ENCODE measurements at regions not wholly inside any gene's neighbourhood (a gene's known extent, or its start where the extent isn't known, plus 50 kb on each side); places are given as distances from the start of the nearest gene placed in this dataset.

DNA sequence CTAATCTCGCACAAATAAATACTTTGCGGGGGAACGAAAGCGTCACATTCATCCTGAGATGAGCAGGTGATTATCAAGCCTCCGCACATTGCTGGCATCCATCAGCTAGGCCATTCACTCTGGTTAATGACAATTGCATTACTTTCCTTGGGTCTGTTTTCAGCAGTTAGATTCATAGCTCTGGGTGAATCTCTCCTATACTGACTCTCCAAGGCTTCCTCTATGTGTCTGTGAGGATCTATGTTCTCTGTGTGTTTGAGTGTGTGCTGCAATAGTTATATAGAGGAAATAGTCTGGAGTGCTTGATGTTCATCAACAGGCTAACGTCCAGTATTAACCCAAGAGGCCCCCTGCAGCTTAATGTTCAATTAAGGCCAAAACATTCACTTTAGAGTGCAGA is 133.0 kb upstream of the CTTNBP2NL start:
- H3K27ac Mint-ChIP-seq (ENCODE audit: low read depth) = no peak overlapping the region
- DNase-seq (ENCODE audit: low spot score in 2 of 2) = no peak
- H3K27me3 Mint-ChIP-seq = peaks cover 16% of the 10 kb centered on the region
- H3K9me3 Mint-ChIP-seq = no peaks in the 10 kb centered on the region
- H3K4me3 Mint-ChIP-seq = no peak overlapping the region
- no peak for ATAC-seq (replicated peaks; ENCODE audit: extremely low read depth, poor library complexity, severe bottlenecking)
- no peaks in the 10 kb centered on the region for H3K4me1 Mint-ChIP-seq
- no peaks in the 10 kb centered on the region for H3K36me3 Mint-ChIP-seq (ENCODE audit: insufficient read depth)

DNA sequence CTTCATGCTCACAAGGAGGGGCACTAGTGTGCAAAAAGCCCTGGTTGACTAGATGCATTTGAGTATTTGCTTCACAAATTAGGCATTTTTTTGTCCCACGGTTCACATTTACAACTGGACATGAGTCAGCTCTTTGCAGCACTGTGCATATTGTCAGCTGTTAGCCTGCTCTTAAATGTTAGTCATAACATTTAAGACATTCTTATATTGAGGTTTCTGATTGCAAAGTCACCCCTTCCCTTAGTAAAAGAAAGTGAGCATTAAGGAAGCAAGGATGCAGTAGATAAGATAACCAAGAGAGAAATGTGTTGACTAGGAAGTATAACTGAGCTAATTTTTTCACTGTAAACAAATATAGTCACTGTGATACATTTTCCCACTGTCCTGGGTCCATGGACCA is 132.6 kb upstream of the CTTNBP2NL start:
- Mint-ChIP-seq H3K9me3 (no peaks in the 10 kb centered on the region), H3K4me1 (no peaks in the 10 kb centered on the region), H3K27me3 (peaks cover 16% of the 10 kb centered on the region), H3K27ac (ENCODE audit: low read depth) (no peak overlapping the region), H3K36me3 (ENCODE audit: insufficient read depth) (no peaks in the 10 kb centered on the region), H3K4me3 (no peak overlapping the region)
- DNase-seq (ENCODE audit: low spot score in 2 of 2) (no peak), ATAC-seq (replicated peaks; ENCODE audit: extremely low read depth, poor library complexity, severe bottlenecking) (no peak)

- DNase-seq (ENCODE audit: low spot score in 2 of 2) (no peak), ATAC-seq (replicated peaks; ENCODE audit: extremely low read depth, poor library complexity, severe bottlenecking) (no peak)
- H3K9me3 Mint-ChIP-seq = no peaks in the 10 kb centered on the region
- H3K27me3 Mint-ChIP-seq = peaks cover 16% of the 10 kb centered on the region
- H3K36me3 Mint-ChIP-seq (ENCODE audit: insufficient read depth) = no peaks in the 10 kb centered on the region
- H3K4me3 Mint-ChIP-seq = no peak overlapping the region
- H3K4me1 Mint-ChIP-seq = no peaks in the 10 kb centered on the region
- H3K27ac Mint-ChIP-seq (ENCODE audit: low read depth) = no peak overlapping the region
Observed at GRCh38 chr1:112264010-112264409, 132.0 kb upstream of the CTTNBP2NL start.

DNA sequence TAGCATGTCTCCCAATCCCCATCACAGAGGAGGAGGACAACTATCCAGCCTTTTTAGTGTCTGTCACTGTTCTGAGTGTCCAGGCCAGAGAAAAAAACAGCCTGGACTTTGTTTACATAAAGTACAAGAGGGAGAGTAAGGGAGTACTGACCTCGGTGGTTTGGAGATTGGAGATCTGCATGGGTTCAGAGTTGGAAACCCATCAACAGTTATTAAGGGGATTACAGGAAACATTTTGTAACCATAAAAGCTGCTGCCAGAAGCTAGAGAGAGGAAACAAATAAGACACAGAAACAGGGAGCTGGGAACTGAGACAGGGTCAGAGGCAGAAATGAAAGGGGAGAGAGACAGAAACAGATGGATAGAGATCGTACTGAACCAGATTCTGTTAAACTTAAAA is 131.5 kb upstream of the CTTNBP2NL start:
- no peak for ATAC-seq (replicated peaks; ENCODE audit: extremely low read depth, poor library complexity, severe bottlenecking)
- Mint-ChIP-seq H3K9me3 (no peaks in the 10 kb centered on the region), H3K27ac (ENCODE audit: low read depth) (no peak overlapping the region), H3K27me3 (peaks cover 16% of the 10 kb centered on the region), H3K4me1 (no peaks in the 10 kb centered on the region), H3K4me3 (no peak overlapping the region), H3K36me3 (ENCODE audit: insufficient read depth) (no peaks in the 10 kb centered on the region)
- no peak for DNase-seq (ENCODE audit: low spot score in 2 of 2)

DNA sequence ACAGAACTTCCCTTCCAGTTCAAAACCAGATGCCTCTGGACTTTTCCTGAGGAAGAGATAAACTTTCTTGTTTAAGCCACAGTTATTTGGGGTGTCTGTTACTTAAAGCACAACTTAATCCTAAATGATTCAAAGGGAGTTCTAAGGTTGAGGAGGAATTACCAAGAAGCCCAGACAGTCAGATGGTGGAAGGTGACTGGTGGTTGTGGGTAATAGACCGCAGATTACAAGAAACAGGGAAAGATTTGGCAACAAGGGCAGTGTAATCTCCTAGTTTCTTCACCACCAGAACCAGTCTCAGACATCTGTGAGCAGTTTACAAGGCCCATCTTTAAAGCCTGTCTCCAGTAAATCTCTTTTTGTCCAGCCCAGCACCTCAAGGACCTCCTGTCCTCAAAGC is 130.1 kb upstream of the CTTNBP2NL start:
- no peaks in the 10 kb centered on the region for H3K36me3 Mint-ChIP-seq (ENCODE audit: insufficient read depth)
- H3K9me3 Mint-ChIP-seq = no peaks in the 10 kb centered on the region
- no peak overlapping the region for H3K27ac Mint-ChIP-seq (ENCODE audit: low read depth)
- DNase-seq (ENCODE audit: low spot score in 2 of 2) (no peak), ATAC-seq (replicated peaks; ENCODE audit: extremely low read depth, poor library complexity, severe bottlenecking) (no peak)
- no peak overlapping the region for H3K4me3 Mint-ChIP-seq
- no peaks in the 10 kb centered on the region for H3K4me1 Mint-ChIP-seq
- peaks cover 30% of the 10 kb centered on the region for H3K27me3 Mint-ChIP-seq

DNA sequence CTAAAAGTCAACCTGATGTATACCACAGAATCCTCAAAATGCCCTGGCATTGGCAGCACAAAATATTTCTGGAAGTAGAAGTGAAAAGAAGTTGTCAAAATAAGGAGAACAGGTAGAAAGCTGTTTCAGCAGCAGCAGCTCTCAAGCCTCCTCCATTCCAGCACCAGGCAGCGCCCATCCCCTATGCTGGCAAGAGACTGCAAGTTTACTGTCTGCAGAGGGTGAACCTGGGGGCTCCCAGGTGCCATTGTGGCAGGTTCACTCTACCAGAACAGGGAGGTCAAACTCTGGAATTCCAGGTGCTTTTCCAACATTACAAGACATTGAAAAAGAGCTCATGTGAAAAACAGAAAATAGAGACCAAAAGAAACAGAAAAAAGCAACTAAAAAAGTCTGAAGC is 128.8 kb upstream of the CTTNBP2NL start:
- no peak overlapping the region for H3K27ac Mint-ChIP-seq (ENCODE audit: low read depth)
- no peaks in the 10 kb centered on the region for H3K4me1 Mint-ChIP-seq
- ATAC-seq (replicated peaks; ENCODE audit: extremely low read depth, poor library complexity, severe bottlenecking) (no peak), DNase-seq (ENCODE audit: low spot score in 2 of 2) (no peak)
- H3K9me3 Mint-ChIP-seq = no peaks in the 10 kb centered on the region
- H3K4me3 Mint-ChIP-seq = no peak overlapping the region
- H3K36me3 Mint-ChIP-seq (ENCODE audit: insufficient read depth) = no peaks in the 10 kb centered on the region
- H3K27me3 Mint-ChIP-seq = peaks cover 42% of the 10 kb centered on the region

- no peaks in the 10 kb centered on the region for H3K36me3 Mint-ChIP-seq (ENCODE audit: insufficient read depth)
- no peaks in the 10 kb centered on the region for H3K9me3 Mint-ChIP-seq
- no peak overlapping the region for H3K4me3 Mint-ChIP-seq
- H3K4me1 Mint-ChIP-seq = no peaks in the 10 kb centered on the region
- DNase-seq (ENCODE audit: low spot score in 2 of 2) (no peak), ATAC-seq (replicated peaks; ENCODE audit: extremely low read depth, poor library complexity, severe bottlenecking) (no peak)
- no peak overlapping the region for H3K27ac Mint-ChIP-seq (ENCODE audit: low read depth)
- peaks cover 49% of the 10 kb centered on the region for H3K27me3 Mint-ChIP-seq
Observed at GRCh38 chr1:112267929-112268328, 128.1 kb upstream of the CTTNBP2NL start.

GRCh38 chr1:112268408-112268807 is 127.6 kb upstream of the CTTNBP2NL start:
- no peaks in the 10 kb centered on the region for H3K36me3 Mint-ChIP-seq (ENCODE audit: insufficient read depth)
- no peak overlapping the region for H3K27ac Mint-ChIP-seq (ENCODE audit: low read depth)
- no peaks in the 10 kb centered on the region for H3K4me1 Mint-ChIP-seq
- DNase-seq (ENCODE audit: low spot score in 2 of 2) (no peak), ATAC-seq (replicated peaks; ENCODE audit: extremely low read depth, poor library complexity, severe bottlenecking) (no peak)
- H3K9me3 Mint-ChIP-seq = no peaks in the 10 kb centered on the region
- peaks cover 53% of the 10 kb centered on the region for H3K27me3 Mint-ChIP-seq
- no peak overlapping the region for H3K4me3 Mint-ChIP-seq

- peaks cover 79% of the 10 kb centered on the region for H3K27me3 Mint-ChIP-seq
- H3K27ac Mint-ChIP-seq (ENCODE audit: low read depth) = no peak overlapping the region
- H3K9me3 Mint-ChIP-seq = peaks cover 5% of the 10 kb centered on the region
- no peaks in the 10 kb centered on the region for H3K4me1 Mint-ChIP-seq
- no peak for ATAC-seq (replicated peaks; ENCODE audit: extremely low read depth, poor library complexity, severe bottlenecking)
- no peak overlapping the region for H3K4me3 Mint-ChIP-seq
- no peak for DNase-seq (ENCODE audit: low spot score in 2 of 2)
- peaks cover 1% of the 10 kb centered on the region for H3K36me3 Mint-ChIP-seq (ENCODE audit: insufficient read depth)
Observed at GRCh38 chr1:112271270-112271669, 124.7 kb upstream of the CTTNBP2NL start.

- peaks cover 1% of the 10 kb centered on the region for H3K36me3 Mint-ChIP-seq (ENCODE audit: insufficient read depth)
- DNase-seq (ENCODE audit: low spot score in 2 of 2) (no peak), ATAC-seq (replicated peaks; ENCODE audit: extremely low read depth, poor library complexity, severe bottlenecking) (no peak)
- no peak overlapping the region for H3K4me3 Mint-ChIP-seq
- peaks cover 5% of the 10 kb centered on the region for H3K9me3 Mint-ChIP-seq
- no peak overlapping the region for H3K27ac Mint-ChIP-seq (ENCODE audit: low read depth)
- H3K4me1 Mint-ChIP-seq = no peaks in the 10 kb centered on the region
- H3K27me3 Mint-ChIP-seq = peaks cover 81% of the 10 kb centered on the region
Observed at GRCh38 chr1:112272101-112272772, 123.8 kb upstream of the CTTNBP2NL start.

DNA sequence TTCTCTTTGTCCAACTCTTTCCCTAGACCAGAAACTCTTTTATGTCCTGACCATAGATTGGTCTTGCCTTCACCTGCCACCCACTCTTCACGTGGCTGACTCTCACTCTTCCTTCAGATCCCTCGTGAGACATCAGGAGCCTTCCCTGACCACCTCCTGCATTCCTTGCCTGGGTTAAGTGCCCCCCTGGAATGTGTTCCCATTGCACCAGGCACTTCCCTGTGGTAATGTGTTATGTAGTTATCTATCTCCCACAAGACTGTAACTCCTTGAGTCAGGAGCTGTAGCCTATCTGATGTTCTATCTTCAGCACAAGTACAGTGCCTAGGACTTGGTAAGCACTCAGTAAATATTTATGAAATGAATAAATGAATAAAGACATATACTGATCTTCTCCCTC is 111.2 kb upstream of the CTTNBP2NL start:
- peaks cover 51% of the 10 kb centered on the region for H3K27me3 Mint-ChIP-seq
- H3K27ac Mint-ChIP-seq (ENCODE audit: low read depth) = no peak overlapping the region
- no peak overlapping the region for H3K4me3 Mint-ChIP-seq
- H3K4me1 Mint-ChIP-seq = no peaks in the 10 kb centered on the region
- DNase-seq (ENCODE audit: low spot score in 2 of 2) (no peak), ATAC-seq (replicated peaks; ENCODE audit: extremely low read depth, poor library complexity, severe bottlenecking) (no peak)
- no peaks in the 10 kb centered on the region for H3K36me3 Mint-ChIP-seq (ENCODE audit: insufficient read depth)
- no peaks in the 10 kb centered on the region for H3K9me3 Mint-ChIP-seq

GRCh38 chr1:112285316-112285715 is 110.7 kb upstream of the CTTNBP2NL start:
- H3K27me3 Mint-ChIP-seq = peaks cover 56% of the 10 kb centered on the region
- no peak for ATAC-seq (replicated peaks; ENCODE audit: extremely low read depth, poor library complexity, severe bottlenecking)
- DNase-seq (ENCODE audit: low spot score in 2 of 2) = no peak
- H3K4me1 Mint-ChIP-seq = no peaks in the 10 kb centered on the region
- no peak overlapping the region for H3K4me3 Mint-ChIP-seq
- no peak overlapping the region for H3K27ac Mint-ChIP-seq (ENCODE audit: low read depth)
- no peaks in the 10 kb centered on the region for H3K9me3 Mint-ChIP-seq
- H3K36me3 Mint-ChIP-seq (ENCODE audit: insufficient read depth) = no peaks in the 10 kb centered on the region

GRCh38 chr1:112285746-112286145 is 110.3 kb upstream of the CTTNBP2NL start:
- DNase-seq (ENCODE audit: low spot score in 2 of 2) = no peak
- Mint-ChIP-seq H3K27me3 (peaks cover 60% of the 10 kb centered on the region), H3K4me3 (no peak overlapping the region), H3K27ac (ENCODE audit: low read depth) (no peak overlapping the region), H3K36me3 (ENCODE audit: insufficient read depth) (no peaks in the 10 kb centered on the region), H3K9me3 (no peaks in the 10 kb centered on the region), H3K4me1 (no peaks in the 10 kb centered on the region)
- no peak for ATAC-seq (replicated peaks; ENCODE audit: extremely low read depth, poor library complexity, severe bottlenecking)

Measured in central memory CD8-positive, alpha-beta T cell (primary cell).